ENCODE measurements at regions not wholly inside any gene's neighbourhood (a gene's known extent, or its start where the extent isn't known, plus 50 kb on each side); places are given as distances from the start of the nearest gene placed in this dataset.

GRCh38 chr2:4873364-4873763 is 818.8 kb upstream of the SOX11 start:
- no peak overlapping the region for H3K4me3 ChIP-seq (ENCODE audit: low read depth, low read length)

DNA sequence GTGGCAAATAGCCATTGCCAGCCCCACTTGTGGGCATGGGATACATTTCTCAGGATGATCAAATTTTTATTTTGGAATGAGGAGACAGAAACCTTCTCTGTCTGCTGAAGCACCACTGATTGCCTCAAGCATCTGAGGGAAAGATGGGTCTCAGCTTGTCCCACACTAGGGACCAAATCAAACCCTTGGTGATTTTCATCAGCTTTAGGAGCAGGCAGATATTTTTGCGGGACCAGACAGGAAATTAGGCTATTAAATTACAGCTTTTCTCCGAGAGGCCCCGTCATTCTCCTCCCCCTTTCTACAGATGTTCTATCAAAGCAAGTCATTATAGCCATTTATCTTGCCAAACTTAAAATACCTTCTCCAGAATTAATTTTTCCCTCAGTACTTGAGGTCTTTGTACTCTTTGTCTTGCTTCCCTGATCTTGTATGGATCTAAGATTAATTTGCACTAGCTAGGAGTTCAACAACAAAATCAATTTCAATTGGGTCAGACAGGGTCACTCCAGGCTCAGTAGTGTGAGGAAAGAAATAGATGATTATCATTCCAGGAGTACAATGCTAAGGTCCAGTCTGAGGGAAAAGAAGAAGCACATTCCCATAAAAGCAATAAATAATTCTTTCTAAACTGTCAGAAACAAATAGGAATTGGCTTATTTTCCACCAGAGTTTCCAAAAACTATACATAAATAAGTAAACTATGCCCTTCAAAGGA is 818.1 kb upstream of the SOX11 start:
- no peak for DNase-seq (ENCODE audit: low read depth)
- no peak for TF ChIP-seq CTCF (IDR thresholded peaks at IDR 0.05; ENCODE audit: insufficient read depth, low read length)
- H3K4me3 ChIP-seq (ENCODE audit: low read depth, low read length), result no peak overlapping the region

More at GRCh38 chr2:4873364-4873763, 818.8 kb upstream of the SOX11 start:
- DNase-seq (ENCODE audit: low read depth), result no peak
- no peak for TF ChIP-seq CTCF (IDR thresholded peaks at IDR 0.05; ENCODE audit: insufficient read depth, low read length)

DNA sequence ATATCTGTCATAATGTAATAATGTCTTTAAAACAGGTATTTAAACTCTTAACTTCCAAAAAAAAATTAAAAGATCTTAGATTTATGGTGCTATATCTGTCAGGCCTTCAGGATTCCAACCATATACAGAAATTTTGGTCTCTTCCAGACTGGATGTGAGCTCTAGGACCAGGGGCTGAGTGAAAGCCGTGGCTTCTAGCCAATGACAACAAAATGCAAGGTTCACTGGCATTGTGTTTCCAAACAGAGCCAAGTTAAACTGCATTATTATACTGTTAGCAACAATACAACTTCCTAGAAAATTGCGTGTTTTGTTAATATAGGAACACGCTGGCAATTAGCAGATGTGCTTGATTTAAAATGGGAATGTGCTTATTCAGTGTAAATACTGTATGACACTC is 809.8 kb upstream of the SOX11 start:
- TF ChIP-seq CTCF (IDR thresholded peaks at IDR 0.05; ENCODE audit: insufficient read depth, low read length), result no peak
- no peak overlapping the region for H3K4me3 ChIP-seq (ENCODE audit: low read depth, low read length)
- DNase-seq (ENCODE audit: low read depth), result no peak

GRCh38 chr2:4882941-4883340 is 809.2 kb upstream of the SOX11 start:
- no peak overlapping the region for H3K4me3 ChIP-seq (ENCODE audit: low read depth, low read length)
- DNase-seq (ENCODE audit: low read depth), result no peak
- no peak for TF ChIP-seq CTCF (IDR thresholded peaks at IDR 0.05; ENCODE audit: insufficient read depth, low read length)

- TF ChIP-seq CTCF (IDR thresholded peaks at IDR 0.05; ENCODE audit: insufficient read depth, low read length), result no peak
- no peak for DNase-seq (ENCODE audit: low read depth)
- no peak overlapping the region for H3K4me3 ChIP-seq (ENCODE audit: low read depth, low read length)
Observed at GRCh38 chr2:4883375-4883774, 808.8 kb upstream of the SOX11 start.

GRCh38 chr2:4884117-4884571 is 808.0 kb upstream of the SOX11 start:
- DNase-seq (ENCODE audit: low read depth), result no peak
- no peak for TF ChIP-seq CTCF (IDR thresholded peaks at IDR 0.05; ENCODE audit: insufficient read depth, low read length)

GRCh38 chr2:4891394-4891793 is 800.8 kb upstream of the SOX11 start:
- TF ChIP-seq CTCF (IDR thresholded peaks at IDR 0.05; ENCODE audit: insufficient read depth, low read length), result no peak
- DNase-seq (ENCODE audit: low read depth), result no peak
- no peak overlapping the region for H3K4me3 ChIP-seq (ENCODE audit: low read depth, low read length)

More at GRCh38 chr2:4884117-4884571, 808.0 kb upstream of the SOX11 start:
- no peak overlapping the region for H3K4me3 ChIP-seq (ENCODE audit: low read depth, low read length)
